ENCODE measurements at regions not wholly inside any gene's neighbourhood (a gene's known extent, or its start where the extent isn't known, plus 50 kb on each side); places are given as distances from the start of the nearest gene placed in this dataset.
A peak's percentile ranks its signal among the peaks of the same experiment; 100 is the strongest.

DNA sequence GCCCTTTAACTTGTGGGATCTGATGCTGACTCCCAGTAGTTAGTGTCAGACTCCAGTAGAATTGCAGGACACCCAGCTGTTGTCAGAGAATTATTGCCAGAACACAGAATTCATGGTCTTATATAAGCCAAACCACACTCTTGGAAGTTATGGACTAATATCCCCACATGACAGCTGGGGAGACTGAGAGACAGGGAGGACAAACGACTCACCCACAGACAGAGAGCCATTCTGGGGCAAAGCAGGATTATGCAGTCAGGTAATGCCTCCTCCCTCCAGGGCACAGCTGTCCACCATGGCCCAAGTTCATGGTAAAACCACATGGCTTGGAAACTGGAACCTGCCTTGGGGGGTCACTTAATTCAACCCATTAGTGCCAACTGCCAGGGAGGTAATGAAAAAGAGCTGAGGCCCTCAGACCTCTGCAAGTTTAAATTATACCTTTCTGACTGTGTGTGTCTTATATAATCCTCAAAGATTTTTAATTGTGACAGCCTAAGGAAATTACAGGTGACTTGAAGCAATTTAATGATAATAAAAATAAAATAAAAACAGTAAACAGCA, 299.5 kb downstream of the BUD13 start:
- no peak for DNase-seq (ENCODE audit: low read depth in 2 of 2)

DNA sequence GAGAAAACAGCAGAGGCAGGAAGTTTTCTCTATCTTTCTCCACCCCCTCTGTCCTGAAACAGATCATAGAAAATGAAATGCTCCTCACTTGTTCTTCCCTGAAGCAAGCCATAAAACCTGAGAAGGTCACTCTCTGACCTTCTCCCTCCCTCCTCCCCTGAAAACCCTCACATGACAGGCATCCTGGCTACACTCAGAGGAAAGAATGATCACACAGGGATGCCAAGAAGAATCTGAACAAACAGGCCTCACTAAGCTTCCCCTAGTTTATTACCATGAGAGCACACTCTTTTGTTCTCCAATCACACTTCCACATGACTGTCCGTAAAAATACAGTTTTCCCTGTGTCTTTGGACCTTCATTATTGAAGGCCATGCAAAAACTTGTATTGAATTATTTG, 300.1 kb downstream of the BUD13 start:
- no peak for DNase-seq (ENCODE audit: low read depth in 2 of 2)

DNA sequence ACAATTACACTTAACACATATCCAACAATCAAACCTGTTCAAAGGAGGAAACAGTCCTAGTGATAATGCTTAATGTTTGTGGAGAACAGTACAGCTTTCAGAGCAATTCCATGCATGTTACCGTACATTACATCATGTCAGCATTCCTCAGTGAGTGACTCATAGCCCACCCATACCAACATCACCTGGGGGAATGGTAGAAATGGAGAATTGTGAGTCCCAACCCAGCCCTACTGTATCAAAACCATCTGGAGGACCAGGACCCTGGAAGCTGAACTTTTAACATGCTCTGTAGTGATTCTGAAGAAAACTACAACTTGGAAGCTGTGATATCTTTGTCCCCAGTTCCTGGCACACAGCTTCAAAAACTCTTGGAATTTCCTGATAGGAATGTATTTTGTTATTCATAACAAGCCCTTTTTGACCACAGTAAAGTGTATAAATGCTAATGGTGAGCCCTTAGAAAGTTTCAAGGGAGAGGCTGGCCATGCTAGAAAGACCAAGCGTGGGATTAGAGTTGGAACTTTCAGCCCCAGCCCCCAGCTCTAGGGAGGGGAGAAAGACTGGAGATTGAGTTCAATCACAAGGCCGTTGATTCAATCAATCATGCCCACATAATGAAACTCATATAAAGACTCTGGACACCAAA, 301.1 kb downstream of the BUD13 start:
- DNase-seq (ENCODE audit: low read depth in 2 of 2), result no peak

DNA sequence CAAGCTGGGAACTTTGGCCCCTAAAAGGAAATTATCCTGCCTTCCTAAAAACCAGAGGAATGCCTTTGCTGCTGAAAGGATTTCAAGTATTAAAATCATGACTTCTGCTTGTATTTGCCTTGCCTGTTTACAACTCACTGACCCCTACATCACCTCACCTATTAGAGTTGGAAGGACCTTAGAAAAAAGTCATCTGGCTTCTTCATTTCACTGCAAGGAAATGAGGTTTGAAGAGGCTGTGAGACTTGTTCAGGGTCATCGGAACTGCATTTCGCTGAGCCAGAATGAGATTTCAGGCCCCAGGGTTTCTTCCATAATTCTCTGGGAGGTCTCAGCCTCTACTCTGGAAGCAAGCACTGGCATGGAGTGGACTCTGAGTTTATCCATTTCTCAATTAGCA, 304.1 kb downstream of the BUD13 start:
- no peak for DNase-seq (ENCODE audit: low read depth in 2 of 2)

DNA sequence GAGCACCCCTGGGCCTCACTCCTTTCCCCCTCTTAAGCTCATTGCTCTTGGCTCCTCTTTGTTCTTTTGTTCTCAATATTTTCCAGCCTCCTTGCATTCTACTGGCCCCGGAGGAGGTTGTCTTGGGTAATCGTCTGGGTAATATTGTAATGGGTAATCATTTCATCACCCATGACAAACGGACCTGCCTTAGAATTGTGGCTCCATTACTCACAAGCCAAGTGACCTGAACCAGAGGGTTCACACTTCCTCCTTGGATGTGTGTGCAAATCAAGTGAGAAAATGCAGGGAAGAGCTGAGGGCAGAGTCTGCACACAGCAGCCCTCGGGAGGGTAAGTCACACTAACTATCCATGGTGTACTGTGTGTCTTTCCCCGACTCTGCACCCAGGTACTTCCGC, 305.0 kb downstream of the BUD13 start:
- DNase-seq (ENCODE audit: low read depth in 2 of 2), result no peak

DNA sequence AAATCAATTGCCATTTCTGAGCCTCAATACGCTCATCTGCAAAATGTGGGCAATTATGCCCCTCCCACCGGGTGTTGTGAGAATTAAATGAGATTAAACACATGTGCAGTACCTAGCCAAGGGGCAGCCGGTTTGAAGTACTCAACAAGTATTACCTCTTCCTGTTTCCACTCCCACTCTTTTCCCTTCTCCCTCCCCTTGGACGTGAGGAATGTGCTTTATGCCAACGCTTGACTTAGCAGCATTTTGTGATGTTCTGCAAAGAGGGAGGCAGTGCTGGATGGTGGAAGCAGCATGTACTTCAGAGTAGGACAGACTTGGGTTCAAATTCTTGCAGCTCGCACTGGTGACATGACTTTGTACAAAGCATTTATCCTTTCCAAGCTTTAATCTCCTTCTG, 306.0 kb downstream of the BUD13 start:
- no peak for DNase-seq (ENCODE audit: low read depth in 2 of 2)

DNA sequence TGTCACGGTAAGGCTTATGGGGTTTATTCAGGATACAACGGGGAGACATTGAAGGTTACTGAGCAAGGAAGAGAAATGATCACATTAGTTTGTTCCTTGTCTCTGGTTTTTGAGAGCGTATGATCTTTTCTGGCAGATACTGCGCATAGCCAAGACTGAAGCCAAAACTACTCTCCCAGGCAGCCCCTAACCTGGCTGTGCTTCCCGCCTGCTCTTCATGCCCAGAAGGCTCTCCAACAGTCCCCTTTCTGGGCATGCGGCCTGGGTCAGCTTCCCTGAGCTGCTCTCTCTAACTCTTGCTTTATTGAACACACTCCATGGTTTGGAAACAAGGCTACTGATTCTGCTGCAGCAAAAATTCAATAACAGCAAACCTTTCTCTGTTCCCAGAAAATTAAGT, 306.6 kb downstream of the BUD13 start:
- no peak for DNase-seq (ENCODE audit: low read depth in 2 of 2)

DNA sequence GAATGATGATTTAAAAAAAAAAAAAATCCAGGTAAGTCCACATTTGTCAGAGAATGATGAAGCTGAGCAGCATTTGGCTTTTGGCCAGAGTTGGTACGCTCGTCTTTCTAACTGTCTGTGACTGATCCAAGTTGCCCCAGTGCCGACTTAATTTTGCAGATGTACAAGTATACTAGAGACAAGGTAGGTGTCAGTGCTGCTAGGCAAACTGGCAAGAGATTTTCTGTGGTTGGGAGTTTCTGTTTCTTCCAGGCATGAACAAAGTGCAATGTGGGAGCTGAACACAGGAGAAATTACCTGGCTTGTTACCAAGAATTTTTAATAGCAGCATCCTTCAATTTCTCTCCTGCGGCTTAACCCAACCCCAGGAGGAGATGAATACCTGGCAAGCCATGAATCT, 307.7 kb downstream of the BUD13 start:
- no peak for DNase-seq (ENCODE audit: low read depth in 2 of 2)

DNA sequence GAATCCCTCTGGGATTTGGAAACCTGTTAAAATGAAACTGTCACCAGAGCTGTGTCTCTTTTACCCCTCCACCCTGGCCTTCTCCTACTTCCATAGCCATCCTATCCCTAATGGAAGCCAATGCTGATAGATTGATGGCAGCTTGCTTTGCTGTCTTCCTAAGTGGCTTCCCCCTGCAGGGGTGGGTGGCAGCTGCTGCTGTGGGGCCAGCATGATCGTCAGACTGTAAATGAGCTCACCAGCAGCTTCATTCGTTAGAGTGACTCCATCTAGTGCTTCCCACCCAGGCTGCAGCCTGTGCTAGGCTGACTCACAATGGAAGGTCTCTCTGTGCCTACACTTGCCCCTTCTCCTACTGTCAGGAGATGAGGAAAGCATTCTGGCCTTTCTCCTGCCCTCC, 311.0 kb downstream of the BUD13 start:
- DNase-seq (ENCODE audit: low read depth in 2 of 2), result no peak

DNA sequence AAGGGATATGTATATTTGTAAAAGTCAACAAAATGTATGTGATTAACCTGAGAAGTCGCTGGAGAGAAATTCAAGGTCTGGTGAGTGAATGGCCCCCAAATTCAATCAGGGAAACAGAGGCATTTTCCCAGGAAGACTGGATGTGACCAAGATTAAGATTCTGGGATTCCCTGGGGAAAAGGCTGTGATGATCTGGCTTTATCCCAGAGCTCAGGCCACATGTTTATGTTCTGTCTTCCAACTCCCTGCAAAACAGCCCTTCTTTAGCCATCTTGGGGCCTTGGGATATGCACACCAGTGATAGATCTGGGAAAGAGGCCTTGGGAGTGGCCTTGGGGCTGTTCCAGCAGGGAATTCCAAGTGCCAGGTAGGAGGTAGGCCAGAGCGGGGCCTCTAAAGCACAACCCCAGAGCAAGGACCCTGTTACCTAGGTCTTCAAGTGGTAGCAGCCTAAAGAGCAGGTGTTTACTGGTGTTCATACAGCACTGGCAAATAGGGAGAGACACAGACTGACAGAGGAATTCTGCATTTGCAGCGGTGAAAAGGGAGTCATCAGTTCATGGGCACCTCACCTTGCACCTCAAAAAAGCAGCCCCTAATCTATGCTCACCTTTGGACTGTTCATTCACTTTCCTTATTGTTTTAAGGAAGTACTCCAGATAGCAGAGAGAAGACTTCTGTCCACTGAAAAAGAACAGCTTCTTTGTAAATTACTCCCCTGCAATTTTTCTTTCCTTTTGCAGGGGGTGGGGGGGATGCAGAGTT, 312.4 kb downstream of the BUD13 start:
- no peak for DNase-seq (ENCODE audit: low read depth in 2 of 2)

DNA sequence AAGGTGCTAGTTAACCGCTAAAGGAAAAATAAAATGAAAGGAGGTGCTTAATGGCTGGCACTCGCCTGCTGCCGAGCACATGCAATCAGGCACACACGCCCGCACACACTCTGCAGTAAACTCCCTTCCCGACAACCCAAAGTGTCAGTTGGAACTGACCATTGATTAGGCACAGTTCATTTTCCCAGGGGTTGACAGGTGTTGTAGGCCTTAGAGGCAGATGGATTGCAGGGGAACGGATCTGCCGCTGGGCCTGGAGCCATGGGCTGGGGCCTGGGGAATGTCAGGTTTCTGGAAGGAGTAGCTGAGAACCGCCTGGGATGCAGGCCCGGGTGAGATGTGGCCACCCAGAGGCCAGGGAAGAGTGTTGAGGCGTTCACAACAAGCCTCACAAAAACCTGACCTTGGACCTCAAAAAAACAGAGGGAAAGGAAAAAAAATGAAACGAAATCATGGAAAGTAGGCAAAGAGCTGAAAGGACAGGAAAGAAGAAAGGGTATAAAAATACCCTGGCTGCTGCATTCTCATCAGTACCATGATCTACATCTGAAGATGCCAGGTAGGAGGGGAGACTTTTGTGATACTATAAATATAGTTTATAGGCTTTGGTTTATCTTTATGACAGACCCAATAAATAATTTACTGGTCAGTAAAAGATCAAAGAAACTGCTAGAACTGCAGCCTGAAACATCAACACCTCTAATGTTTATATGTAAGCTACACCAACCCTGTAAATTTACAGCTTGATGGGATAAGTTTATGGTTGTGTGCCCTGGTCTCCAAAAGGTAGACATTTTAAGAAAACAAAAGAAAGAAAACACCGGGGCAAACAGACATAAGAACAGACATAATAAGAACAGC, 313.4 kb downstream of the BUD13 start:
- no peak for DNase-seq (ENCODE audit: low read depth in 2 of 2)

DNA sequence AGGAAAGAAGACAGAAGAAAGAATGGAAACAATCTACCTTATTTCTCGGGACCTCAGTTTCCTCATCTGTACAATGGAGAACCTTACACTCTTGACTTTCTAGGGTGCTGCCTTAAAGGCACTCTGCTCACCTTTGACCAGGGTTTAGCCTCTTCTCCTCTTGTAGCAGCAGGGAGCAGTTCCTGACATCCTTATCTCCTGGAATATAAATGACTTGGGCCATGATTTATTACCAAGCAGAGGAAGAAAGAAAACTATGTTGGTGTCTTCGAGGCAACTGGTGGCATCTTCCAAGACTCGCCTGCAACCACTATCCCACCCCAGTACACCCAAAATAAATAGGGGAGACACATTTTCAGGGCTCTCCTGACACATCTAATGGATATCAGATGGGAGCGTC, 314.2 kb downstream of the BUD13 start:
- DNase-seq (ENCODE audit: low read depth in 2 of 2), result no peak

DNA sequence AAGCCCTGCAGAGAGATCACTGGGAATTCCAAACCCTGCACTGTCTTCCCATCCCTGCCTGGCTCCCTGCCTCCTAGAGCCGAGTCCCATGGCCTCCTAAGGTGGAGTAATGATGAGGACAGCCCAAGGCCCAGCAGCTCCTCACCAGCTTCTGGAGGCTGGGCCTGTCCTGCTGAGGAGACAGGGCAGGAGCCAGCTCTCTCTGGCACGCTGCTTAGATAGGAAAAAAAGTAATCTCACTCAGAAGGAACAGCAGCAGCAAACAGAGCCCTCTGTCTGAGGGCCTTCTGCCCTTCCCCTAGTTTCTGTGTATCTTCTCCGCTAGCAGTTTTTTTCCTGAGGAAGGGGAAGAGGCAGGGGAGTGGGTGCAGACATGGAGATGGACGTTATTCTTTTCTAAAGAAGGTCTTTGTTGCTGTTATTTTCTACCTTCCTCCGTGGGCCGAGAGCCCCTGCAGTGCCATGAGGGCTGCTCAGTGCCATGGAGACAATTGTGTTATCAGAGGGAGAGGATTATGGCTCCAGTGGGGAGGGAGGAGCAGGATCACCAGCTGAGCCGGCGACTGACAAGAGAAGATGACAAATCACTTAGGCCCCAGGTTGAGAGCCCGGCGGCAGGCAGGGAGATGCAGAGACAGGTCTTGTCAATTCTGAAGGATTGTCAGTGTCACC, 315.3 kb downstream of the BUD13 start:
- no peak for DNase-seq (ENCODE audit: low read depth in 2 of 2)

DNA sequence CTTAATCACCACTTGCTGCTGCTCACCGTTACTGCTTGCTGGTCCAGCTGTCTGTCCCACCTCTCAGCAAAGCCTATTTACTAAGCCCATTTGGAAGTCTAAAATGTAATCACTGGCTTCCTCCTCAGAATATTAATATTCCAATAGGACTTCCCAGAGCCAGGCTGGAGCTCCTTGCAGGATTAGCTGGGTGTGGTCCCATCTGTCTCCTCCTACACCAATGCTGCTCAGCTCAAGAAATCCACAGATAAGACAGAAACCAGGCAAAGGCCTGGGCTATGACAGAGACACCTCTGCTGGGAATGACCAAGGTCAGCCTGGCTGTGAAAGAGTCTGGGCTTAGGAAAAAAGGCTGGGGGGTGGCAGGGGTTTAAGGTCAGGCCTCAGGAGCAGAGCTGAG, 317.8 kb downstream of the BUD13 start:
- no peak for DNase-seq (ENCODE audit: low read depth in 2 of 2)

DNA sequence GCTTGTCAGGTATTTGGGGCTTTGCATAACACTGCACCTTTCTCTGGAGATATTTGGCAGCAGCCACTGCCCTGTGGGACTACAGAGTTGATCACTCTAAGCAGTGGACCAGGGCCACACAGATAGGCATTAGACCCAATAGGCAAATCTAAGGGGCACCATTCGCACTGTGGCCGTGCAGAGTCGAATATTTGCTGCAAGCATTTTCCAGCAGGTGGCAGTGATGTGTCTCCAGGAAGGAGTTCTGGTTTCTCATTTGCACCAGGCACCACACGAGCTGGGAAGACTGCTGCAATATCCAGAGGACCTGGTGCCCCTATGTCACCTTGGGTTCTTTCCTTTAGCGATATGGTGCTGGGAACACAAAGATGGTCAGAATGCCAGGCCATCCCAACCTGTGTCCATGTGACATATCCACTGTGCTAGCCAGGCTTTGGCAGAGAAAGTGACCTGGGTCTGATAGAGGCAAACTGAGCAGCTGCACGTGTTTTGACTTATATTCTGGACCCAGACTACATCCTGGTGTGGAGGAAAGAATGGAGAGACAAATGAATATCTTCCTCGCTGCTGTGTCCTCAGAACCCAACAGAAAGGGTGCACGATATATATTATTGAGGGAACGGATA, 318.7 kb downstream of the BUD13 start:
- peak in 1 of 2 experiments; percentile 10 for DNase-seq (ENCODE audit: low read depth in 2 of 2)

DNA sequence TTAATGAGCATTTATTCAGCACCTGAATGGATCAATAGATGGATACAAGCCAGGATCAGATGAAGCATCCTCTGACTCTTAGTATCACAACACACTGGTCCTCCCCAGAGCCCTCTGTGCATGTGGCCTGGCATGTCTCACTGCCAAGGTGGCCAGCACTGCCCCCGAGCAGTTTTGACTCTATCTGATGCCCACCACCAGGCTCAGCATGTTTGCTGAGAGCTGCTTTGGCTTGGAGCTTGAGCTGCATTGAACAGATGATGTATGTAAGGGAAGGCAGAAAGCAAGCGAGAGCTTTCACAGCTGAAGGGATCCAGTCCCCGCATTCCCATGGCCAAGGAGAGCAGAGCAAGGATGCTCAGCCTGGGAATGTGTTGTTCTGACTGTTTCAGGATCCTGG, 320.3 kb downstream of the BUD13 start:
- no peak for DNase-seq (ENCODE audit: low read depth in 2 of 2)

DNA sequence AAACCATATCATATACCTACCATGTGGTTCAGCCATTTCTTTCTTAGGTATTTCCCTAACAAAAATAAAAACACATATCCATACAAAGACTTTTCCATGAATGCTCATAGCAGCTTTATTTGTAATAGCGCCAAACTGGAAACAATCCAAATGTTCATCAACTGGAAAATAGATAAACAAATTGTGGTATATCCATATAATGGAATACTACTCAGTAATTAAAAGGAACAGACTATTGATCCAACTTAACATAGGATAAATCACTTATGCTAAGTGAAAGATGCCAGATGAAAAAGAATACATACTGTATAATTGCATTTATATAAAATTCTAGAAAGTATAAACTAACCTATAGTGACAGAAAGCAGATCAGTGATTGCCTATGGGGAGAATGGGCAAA, 323.3 kb downstream of the BUD13 start:
- no peak for DNase-seq (ENCODE audit: low read depth in 2 of 2)

DNA sequence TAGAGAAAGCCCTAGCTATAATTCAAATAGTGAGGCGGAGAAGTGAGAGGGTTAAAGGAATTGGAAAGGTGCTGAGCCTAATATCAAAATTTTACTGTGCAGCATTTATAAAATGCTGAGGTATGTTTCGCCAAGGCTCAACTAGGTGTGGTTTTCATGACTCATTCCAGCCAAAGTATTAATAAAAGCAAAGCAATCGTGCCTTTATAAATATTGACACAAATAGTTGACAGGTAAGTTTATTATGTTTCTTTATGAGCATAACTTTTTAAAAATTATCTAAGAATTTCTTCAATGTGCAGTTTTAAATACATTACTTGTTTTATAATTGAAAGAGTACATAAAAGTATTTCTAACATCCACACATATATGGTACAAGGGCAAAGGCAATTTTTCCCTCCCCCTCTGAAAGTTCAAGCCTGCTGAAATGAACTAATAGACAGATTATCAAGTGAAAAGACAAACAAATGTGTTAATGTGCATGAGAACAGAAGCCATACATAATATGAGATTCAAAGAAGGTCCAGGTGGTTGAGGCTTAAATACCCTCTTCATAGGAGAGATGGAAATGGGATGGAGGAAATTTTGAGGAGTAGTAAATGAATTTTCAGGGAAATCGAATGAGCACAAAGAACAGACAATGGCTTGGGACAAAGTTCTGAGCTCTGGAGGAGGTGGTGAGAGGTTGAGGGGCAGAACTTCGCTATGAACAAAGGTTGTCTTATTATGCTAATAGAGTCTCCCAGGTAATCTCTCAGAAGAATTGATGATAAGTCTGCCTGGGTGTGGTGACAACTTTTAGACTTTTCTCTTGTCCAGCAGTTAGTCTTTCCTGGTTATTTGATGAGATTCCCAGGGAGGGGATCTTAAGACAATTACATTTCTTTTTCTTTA, 326.5 kb downstream of the BUD13 start:
- no peak for DNase-seq (ENCODE audit: low read depth in 2 of 2)

DNA sequence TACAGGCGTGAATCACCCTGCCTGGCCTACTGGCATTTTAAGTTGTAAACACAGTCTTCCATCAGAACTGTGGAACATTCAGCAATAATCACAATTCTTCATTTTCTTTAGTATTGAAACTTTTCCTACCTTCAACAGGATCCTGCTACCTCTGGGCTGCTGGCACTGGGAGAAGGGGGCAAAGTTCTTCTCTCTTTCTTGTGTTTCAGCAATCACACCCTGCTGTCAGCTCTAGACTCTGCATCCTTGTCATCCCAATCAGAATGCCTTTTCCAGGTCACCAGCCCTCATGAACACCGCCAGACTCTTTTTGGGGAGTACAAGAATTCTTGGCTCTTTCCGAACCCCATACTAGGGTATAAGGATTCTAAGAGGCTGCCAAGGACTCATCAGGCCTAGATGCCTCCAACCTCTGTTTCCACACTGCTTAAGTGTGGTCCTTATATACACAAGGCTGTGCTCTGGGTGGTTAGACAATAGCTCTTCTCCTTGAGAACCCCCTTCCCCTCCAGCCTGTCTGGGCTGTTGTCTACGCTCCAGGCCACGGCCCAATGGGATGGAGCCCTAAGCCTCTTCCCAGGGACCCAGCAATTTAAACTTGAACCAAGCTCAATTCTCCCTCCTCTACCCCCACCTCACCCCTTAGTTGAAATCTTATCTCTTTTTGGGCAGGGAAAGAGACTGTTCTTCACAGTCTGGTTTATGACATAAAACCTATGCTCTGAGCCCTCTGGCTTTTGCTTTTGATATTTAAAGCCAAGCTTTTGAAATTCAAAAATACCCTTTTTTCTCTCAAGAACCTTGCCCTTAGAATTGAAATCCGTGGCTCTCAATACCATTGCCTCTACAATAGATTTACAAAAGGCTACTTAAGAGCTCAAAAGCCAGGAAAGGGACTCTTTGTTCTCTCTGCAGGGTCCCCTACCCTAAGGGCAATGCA, 327.4 kb downstream of the BUD13 start:
- no peak for DNase-seq (ENCODE audit: low read depth in 2 of 2)
